ENCODE measurements at regions not wholly inside any gene's neighbourhood (a gene's known extent, or its start where the extent isn't known, plus 50 kb on each side); places are given as distances from the start of the nearest gene placed in this dataset.

- no peak for ATAC-seq
- no peak overlapping the region for H3K27ac Mint-ChIP-seq
- H3K4me1 Mint-ChIP-seq = no peaks in the 10 kb centered on the region
- no peaks in the 10 kb centered on the region for H3K36me3 Mint-ChIP-seq (ENCODE audit: low read depth)
- H3K9me3 Mint-ChIP-seq = peaks cover 6% of the 10 kb centered on the region
- no peaks in the 10 kb centered on the region for H3K27me3 Mint-ChIP-seq
- H3K4me3 Mint-ChIP-seq = no peak overlapping the region
- DNase-seq = no peak
These were observed 654.6 kb upstream of the NOX3 start for GRCh38 chr6:156110249-156110648.

DNA sequence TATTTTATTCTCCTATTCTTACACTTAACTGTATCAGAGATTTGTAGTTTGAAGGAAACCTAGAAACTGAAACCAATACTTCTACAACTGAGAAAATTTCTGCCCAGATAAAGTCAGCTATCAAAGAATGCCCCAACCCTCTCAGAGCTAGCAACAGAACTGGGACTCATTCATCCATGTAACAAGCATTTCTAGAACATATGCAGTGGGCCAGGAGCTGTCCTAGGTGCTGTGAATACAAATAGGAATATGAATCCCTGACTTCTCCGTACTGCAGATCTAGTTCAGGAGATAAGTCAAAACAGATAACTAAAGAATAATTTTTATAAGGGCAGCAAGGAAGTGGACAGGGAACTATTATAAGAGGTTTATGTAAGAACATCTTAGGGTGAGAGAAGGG, 654.1 kb upstream of the NOX3 start:
- DNase-seq (no peak), ATAC-seq (no peak)
- Mint-ChIP-seq H3K27ac (no peak overlapping the region), H3K4me1 (no peaks in the 10 kb centered on the region), H3K9me3 (peaks cover 6% of the 10 kb centered on the region), H3K27me3 (no peaks in the 10 kb centered on the region), H3K36me3 (ENCODE audit: low read depth) (no peaks in the 10 kb centered on the region), H3K4me3 (no peak overlapping the region)

DNA sequence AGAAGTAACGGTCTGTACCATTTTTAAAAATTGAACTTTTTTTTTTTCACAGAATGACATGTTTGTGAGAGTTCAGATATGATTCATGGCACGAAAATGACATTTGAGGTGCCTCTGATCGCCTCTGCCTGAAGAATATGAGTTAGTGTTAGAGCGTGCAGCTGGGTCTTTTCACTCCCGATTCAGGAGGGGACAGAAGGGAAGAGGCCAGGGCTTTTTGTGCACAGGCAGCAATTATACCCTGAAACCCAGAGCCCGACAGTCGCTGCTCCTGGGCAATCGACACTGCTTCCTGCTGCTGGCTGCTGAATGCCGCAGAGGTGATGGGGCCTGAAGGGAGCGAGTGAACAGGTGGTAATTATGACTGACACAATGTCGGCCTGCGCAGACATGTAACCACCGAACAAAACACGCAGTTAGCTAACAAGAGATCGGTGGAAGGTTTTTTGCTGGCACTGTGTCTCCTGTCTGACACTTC, 652.0 kb upstream of the NOX3 start:
- Mint-ChIP-seq H3K9me3 (peaks cover 6% of the 10 kb centered on the region), H3K36me3 (ENCODE audit: low read depth) (no peaks in the 10 kb centered on the region), H3K4me3 (no peak overlapping the region), H3K27me3 (no peaks in the 10 kb centered on the region), H3K27ac (no peak overlapping the region), H3K4me1 (no peaks in the 10 kb centered on the region)
- ATAC-seq (no peak), DNase-seq (no peak)

GRCh38 chr6:156102129-156102528, 646.5 kb upstream of the NOX3 start:
- Mint-ChIP-seq H3K4me3 (no peak overlapping the region), H3K36me3 (ENCODE audit: low read depth) (peaks cover 2% of the 10 kb centered on the region), H3K4me1 (no peaks in the 10 kb centered on the region), H3K27ac (no peak overlapping the region), H3K9me3 (peaks cover 12% of the 10 kb centered on the region), H3K27me3 (no peaks in the 10 kb centered on the region)
- no peak for ATAC-seq
- DNase-seq = no peak

DNA sequence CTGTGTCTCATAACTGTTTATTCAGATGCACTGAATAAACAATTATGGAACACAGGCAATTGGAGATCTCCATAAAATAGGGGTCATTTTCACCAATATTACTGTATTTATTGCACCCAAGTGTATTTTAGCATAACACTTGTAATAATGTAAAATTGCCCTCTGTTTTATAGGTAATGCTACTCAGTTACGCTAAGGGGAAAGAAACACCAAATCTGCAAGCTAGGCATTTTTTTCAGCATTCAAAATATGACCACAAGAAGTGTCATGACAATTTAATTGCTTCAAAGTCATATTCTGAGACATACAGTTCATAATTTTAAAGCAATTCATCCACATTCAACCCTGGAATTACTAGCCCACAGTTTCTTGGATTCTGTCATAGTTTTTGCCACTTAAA, 643.2 kb upstream of the NOX3 start:
- H3K4me1 Mint-ChIP-seq = no peaks in the 10 kb centered on the region
- DNase-seq (no peak), ATAC-seq (no peak)
- no peak overlapping the region for H3K4me3 Mint-ChIP-seq
- H3K27me3 Mint-ChIP-seq = no peaks in the 10 kb centered on the region
- peaks cover 2% of the 10 kb centered on the region for H3K36me3 Mint-ChIP-seq (ENCODE audit: low read depth)
- H3K9me3 Mint-ChIP-seq = peaks cover 12% of the 10 kb centered on the region
- no peak overlapping the region for H3K27ac Mint-ChIP-seq

DNA sequence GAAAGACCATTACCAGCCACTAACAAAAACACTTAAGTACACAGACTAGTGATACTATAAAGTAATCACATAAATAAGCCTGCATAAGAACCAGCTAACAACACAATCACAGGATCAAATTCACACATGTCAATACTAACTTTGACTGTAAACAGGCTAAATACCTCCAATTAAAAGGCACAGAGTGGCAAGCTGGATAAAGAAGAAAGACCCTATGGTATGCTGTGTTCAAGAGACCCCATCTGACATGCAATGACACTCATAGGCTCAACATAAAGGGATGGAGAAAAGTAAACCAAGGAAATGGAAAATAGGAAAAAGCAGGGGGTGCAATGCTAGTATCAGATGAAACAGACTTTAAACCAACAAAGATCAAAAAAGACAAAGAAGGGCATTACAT, 631.8 kb upstream of the NOX3 start:
- Mint-ChIP-seq H3K27me3 (no peaks in the 10 kb centered on the region), H3K4me1 (no peaks in the 10 kb centered on the region), H3K36me3 (ENCODE audit: low read depth) (peaks cover 15% of the 10 kb centered on the region), H3K4me3 (no peak overlapping the region), H3K27ac (no peak overlapping the region), H3K9me3 (peaks cover 50% of the 10 kb centered on the region)
- DNase-seq = no peak
- ATAC-seq = no peak

DNA sequence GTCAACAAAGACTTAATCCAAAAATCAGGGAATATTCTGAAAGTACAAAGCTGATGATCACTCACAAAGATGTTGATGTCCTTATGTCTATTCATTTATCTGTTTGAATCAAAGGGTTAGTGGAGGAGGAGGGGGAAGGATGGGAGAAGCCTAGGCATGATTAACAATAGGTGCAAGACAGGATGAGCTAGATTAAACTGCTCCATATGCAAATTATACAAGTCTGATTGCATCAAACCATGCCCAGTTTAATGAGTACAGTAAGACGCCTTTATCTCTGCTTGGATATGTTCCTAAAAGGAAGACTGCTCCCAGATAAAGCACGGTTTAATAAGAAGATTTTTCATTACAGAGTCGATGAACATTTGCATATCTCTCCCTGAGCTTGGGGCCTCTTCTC, 626.4 kb upstream of the NOX3 start:
- peaks cover 5% of the 10 kb centered on the region for H3K36me3 Mint-ChIP-seq (ENCODE audit: low read depth)
- H3K4me1 Mint-ChIP-seq = no peaks in the 10 kb centered on the region
- H3K27me3 Mint-ChIP-seq = no peaks in the 10 kb centered on the region
- H3K27ac Mint-ChIP-seq = no peak overlapping the region
- ATAC-seq (no peak), DNase-seq (no peak)
- H3K4me3 Mint-ChIP-seq = no peak overlapping the region
- H3K9me3 Mint-ChIP-seq = peaks cover 12% of the 10 kb centered on the region

DNA sequence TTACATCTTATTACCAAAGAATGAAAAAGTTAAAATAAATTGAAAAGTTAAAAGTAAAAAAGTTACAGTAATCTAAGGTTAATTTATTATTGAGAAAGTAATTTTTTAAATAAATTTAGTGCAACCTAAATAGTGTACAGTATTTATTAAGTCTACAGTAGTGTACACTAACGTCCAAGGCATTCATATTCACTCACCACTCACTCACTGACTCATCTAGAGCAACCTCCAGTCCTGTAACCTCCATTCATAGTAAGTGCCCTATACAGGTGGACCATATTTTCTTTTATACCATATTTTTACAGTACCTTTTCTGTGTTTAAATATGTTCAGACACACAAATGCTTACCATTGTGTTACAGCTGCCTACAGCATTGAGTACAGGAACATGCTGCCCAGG, 624.7 kb upstream of the NOX3 start:
- no peak overlapping the region for H3K4me3 Mint-ChIP-seq
- no peaks in the 10 kb centered on the region for H3K36me3 Mint-ChIP-seq (ENCODE audit: low read depth)
- DNase-seq (no peak), ATAC-seq (no peak)
- no peaks in the 10 kb centered on the region for H3K4me1 Mint-ChIP-seq
- peaks cover 6% of the 10 kb centered on the region for H3K9me3 Mint-ChIP-seq
- H3K27ac Mint-ChIP-seq = no peak overlapping the region
- H3K27me3 Mint-ChIP-seq = no peaks in the 10 kb centered on the region

DNA sequence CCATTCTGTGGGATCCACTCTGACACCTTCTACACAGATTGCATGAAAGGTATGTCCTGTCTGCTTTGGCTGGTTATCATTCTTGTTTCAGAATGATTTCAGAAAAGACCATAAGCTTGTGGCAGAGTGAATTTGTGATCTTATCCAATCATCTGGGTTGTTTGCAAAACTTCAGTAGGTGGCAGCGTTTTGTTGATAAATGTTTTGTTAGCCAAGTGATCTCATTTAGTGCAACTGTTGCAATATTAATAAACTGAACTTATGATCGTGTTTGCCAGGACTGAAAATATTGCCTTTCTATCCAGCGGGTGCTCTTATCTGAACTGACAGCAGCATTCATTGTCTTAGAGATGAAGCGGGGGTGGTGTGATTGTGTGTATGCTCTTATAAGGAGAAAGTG, 613.2 kb upstream of the NOX3 start:
- no peaks in the 10 kb centered on the region for H3K4me1 Mint-ChIP-seq
- ATAC-seq (no peak), DNase-seq (no peak)
- H3K9me3 Mint-ChIP-seq = no peaks in the 10 kb centered on the region
- no peak overlapping the region for H3K4me3 Mint-ChIP-seq
- no peaks in the 10 kb centered on the region for H3K27me3 Mint-ChIP-seq
- H3K27ac Mint-ChIP-seq = no peak overlapping the region
- no peaks in the 10 kb centered on the region for H3K36me3 Mint-ChIP-seq (ENCODE audit: low read depth)

GRCh38 chr6:156065849-156066248, 610.2 kb upstream of the NOX3 start:
- no peak for DNase-seq

GRCh38 chr6:156062091-156062563, 606.5 kb upstream of the NOX3 start:
- Mint-ChIP-seq H3K4me3 (no peak overlapping the region), H3K27ac (no peak overlapping the region), H3K27me3 (no peaks in the 10 kb centered on the region), H3K9me3 (peaks cover 5% of the 10 kb centered on the region), H3K36me3 (ENCODE audit: low read depth) (no peaks in the 10 kb centered on the region), H3K4me1 (peaks cover 8% of the 10 kb centered on the region)
- DNase-seq (no peak), ATAC-seq (no peak)

More at GRCh38 chr6:156065849-156066248, 610.2 kb upstream of the NOX3 start:
- Mint-ChIP-seq H3K9me3 (no peaks in the 10 kb centered on the region), H3K4me1 (no peaks in the 10 kb centered on the region), H3K4me3 (no peak overlapping the region), H3K27ac (no peak overlapping the region), H3K36me3 (ENCODE audit: low read depth) (no peaks in the 10 kb centered on the region), H3K27me3 (no peaks in the 10 kb centered on the region)
- no peak for ATAC-seq

DNA sequence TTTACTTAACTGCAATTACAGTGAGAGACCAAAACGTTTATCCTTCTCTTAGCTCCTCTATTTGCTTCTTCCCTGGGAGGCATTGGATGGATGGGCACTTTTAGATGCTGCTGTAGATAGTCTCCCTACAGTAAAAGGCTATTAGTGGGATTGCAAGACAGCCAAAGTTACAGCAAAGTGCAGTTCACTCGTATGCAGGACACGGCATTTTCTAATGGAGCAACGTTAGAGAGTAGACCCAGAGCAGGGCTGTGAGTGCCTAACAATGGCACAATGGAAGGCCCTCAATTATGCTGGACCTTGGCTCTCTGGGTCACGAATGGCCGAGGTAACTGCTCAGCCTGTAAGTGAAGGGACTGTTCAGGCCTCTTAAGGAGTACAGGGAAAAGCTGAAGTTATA, 605.8 kb upstream of the NOX3 start:
- DNase-seq = no peak
- Mint-ChIP-seq H3K27ac (no peak overlapping the region), H3K27me3 (no peaks in the 10 kb centered on the region), H3K9me3 (peaks cover 11% of the 10 kb centered on the region), H3K4me3 (no peak overlapping the region), H3K4me1 (peaks cover 8% of the 10 kb centered on the region), H3K36me3 (ENCODE audit: low read depth) (no peaks in the 10 kb centered on the region)
- no peak for ATAC-seq

GRCh38 chr6:156060013-156060412, 604.4 kb upstream of the NOX3 start:
- peaks cover 2% of the 10 kb centered on the region for H3K27me3 Mint-ChIP-seq
- peaks cover 13% of the 10 kb centered on the region for H3K9me3 Mint-ChIP-seq
- H3K4me1 Mint-ChIP-seq = peaks cover 8% of the 10 kb centered on the region
- no peak overlapping the region for H3K4me3 Mint-ChIP-seq
- H3K36me3 Mint-ChIP-seq (ENCODE audit: low read depth) = no peaks in the 10 kb centered on the region
- ATAC-seq (peak; percentile 59), DNase-seq (peak; percentile 5)
- H3K27ac Mint-ChIP-seq = no peak overlapping the region

- peaks cover 8% of the 10 kb centered on the region for H3K4me1 Mint-ChIP-seq
- H3K27ac Mint-ChIP-seq = no peak overlapping the region
- ATAC-seq (no peak), DNase-seq (no peak)
- H3K36me3 Mint-ChIP-seq (ENCODE audit: low read depth) = no peaks in the 10 kb centered on the region
- H3K9me3 Mint-ChIP-seq = peaks cover 16% of the 10 kb centered on the region
- H3K4me3 Mint-ChIP-seq = no peak overlapping the region
- peaks cover 2% of the 10 kb centered on the region for H3K27me3 Mint-ChIP-seq
These were observed 602.7 kb upstream of the NOX3 start for GRCh38 chr6:156058356-156058755.

- ATAC-seq = no peak
- H3K4me1 Mint-ChIP-seq = peaks cover 8% of the 10 kb centered on the region
- peaks cover 16% of the 10 kb centered on the region for H3K9me3 Mint-ChIP-seq
- peaks cover 2% of the 10 kb centered on the region for H3K27me3 Mint-ChIP-seq
- H3K27ac Mint-ChIP-seq = no peak overlapping the region
- no peaks in the 10 kb centered on the region for H3K36me3 Mint-ChIP-seq (ENCODE audit: low read depth)
- DNase-seq = no peak
- no peak overlapping the region for H3K4me3 Mint-ChIP-seq
These were observed 602.2 kb upstream of the NOX3 start for GRCh38 chr6:156057869-156058268.

DNA sequence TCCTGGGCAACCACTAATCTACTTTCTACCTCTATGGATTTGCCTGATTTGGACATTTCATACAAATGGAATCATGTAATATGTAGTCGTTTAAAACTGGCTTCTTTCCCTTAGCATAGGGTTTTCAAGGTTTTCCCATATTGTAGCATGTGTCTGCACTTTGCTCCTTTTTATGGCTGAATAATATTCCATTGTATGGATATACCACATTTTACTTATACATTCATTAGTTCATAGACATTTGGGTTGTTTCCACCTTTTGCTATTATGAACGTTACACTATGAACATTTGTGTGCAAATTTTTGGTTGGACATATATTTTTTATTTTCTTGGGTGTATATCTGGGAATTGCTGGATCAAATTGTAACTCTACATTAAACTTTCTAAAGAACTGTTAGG, 600.4 kb upstream of the NOX3 start:
- DNase-seq (no peak), ATAC-seq (no peak)
- no peak overlapping the region for H3K4me3 Mint-ChIP-seq
- peaks cover 16% of the 10 kb centered on the region for H3K9me3 Mint-ChIP-seq
- H3K27ac Mint-ChIP-seq = no peak overlapping the region
- H3K36me3 Mint-ChIP-seq (ENCODE audit: low read depth) = no peaks in the 10 kb centered on the region
- peaks cover 2% of the 10 kb centered on the region for H3K27me3 Mint-ChIP-seq
- H3K4me1 Mint-ChIP-seq = peaks cover 8% of the 10 kb centered on the region

Data from activated naive CD8-positive, alpha-beta T cell treated with anti-CD3 and anti-CD28 coated beads, Interleukin-2, amount 50 U/mL, for 24 hours (primary cell).